Stimulated activated effector memory CD8-positive, alpha-beta T cell treated with anti-CD3 and anti-CD28 coated beads, Interleukin-12 subunit alpha, Interleukin-12 subunit beta, amount 100 ng/mL, for 72 hours (primary cell): ENCODE measurements at regions not wholly inside any gene's neighbourhood (a gene's known extent, or its start where the extent isn't known, plus 50 kb on each side); places are given as distances from the start of the nearest gene placed in this dataset.
"Not testable (repeated sequence)": the region's sequence is repeated elsewhere in the genome, so short reads cannot be mapped to it uniquely, and the experiment has no call there.

Source experiments
- ATAC-seq: fragments of 150-1000 bp; cut with Tn5 transposase; 2 replicates; pipeline ENCODE4 v1.10.0; 2021
- DNase-seq, 2 donors: peaks; one replicate each; pipeline ENCODE4 v3.0.0; 2021 to 2022; ENCODE audit warnings: low spot score in 2 of 2
- H3K27ac Mint-ChIP-seq: one replicate; pipeline ENCODE4 v1.8.0; 2022; ENCODE audit warnings: mild to moderate bottlenecking, mixed read lengths
- H3K36me3 Mint-ChIP-seq: one replicate; pipeline ENCODE4 v1.8.0; 2022; ENCODE audit warnings: mild to moderate bottlenecking, mixed read lengths
- H3K4me1 Mint-ChIP-seq: one replicate; pipeline ENCODE4 v1.8.0; 2022; ENCODE audit warnings: mixed read lengths
- H3K4me3 Mint-ChIP-seq: one replicate; pipeline ENCODE4 v1.8.0; 2022; ENCODE audit warnings: mild to moderate bottlenecking, mixed read lengths
- H3K9me3 Mint-ChIP-seq: one replicate; pipeline ENCODE4 v1.8.0; 2022; ENCODE audit warnings: mixed read lengths

- H3K36me3 Mint-ChIP-seq = no peaks in the 10 kb centered on the region
Measured at GRCh38 chr18:78241535-78242253, 737.9 kb upstream of the SALL3 start.

GRCh38 chr18:78242254-78242643, 737.4 kb upstream of the SALL3 start:
- ATAC-seq (no peak), DNase-seq (no peak)
- H3K36me3 Mint-ChIP-seq = no peaks in the 10 kb centered on the region
- H3K4me1 Mint-ChIP-seq = peaks cover 7% of the 10 kb centered on the region
- H3K9me3 Mint-ChIP-seq = peaks cover 9% of the 10 kb centered on the region
- H3K4me3 Mint-ChIP-seq = no peak overlapping the region
- no peak overlapping the region for H3K27ac Mint-ChIP-seq

More at GRCh38 chr18:78241535-78242253, 737.9 kb upstream of the SALL3 start:
- no peak overlapping the region for H3K4me3 Mint-ChIP-seq
- DNase-seq (no peak), ATAC-seq (peak; percentile 36)
- peaks cover 9% of the 10 kb centered on the region for H3K9me3 Mint-ChIP-seq
- H3K4me1 Mint-ChIP-seq = peaks cover 7% of the 10 kb centered on the region
- H3K27ac Mint-ChIP-seq = no peak overlapping the region

- DNase-seq (no peak), ATAC-seq (no peak)
- Mint-ChIP-seq H3K4me1 (peaks cover 7% of the 10 kb centered on the region), H3K27ac (no peak overlapping the region), H3K4me3 (no peak overlapping the region), H3K9me3 (peaks cover 9% of the 10 kb centered on the region), H3K36me3 (no peaks in the 10 kb centered on the region)
Measured at GRCh38 chr18:78242806-78243205, 736.8 kb upstream of the SALL3 start.

- DNase-seq (no peak), ATAC-seq (no peak)
- Mint-ChIP-seq H3K27ac (no peak overlapping the region), H3K4me1 (no peaks in the 10 kb centered on the region), H3K9me3 (no peaks in the 10 kb centered on the region), H3K4me3 (no peak overlapping the region), H3K36me3 (no peaks in the 10 kb centered on the region)
Measured at GRCh38 chr18:78244779-78245178, 734.8 kb upstream of the SALL3 start.

GRCh38 chr18:78245451-78245850, 734.2 kb upstream of the SALL3 start:
- ATAC-seq (no peak), DNase-seq (no peak)
- Mint-ChIP-seq H3K36me3 (no peaks in the 10 kb centered on the region), H3K9me3 (no peaks in the 10 kb centered on the region), H3K27ac (no peak overlapping the region), H3K4me1 (no peaks in the 10 kb centered on the region), H3K4me3 (no peak overlapping the region)

- DNase-seq (no peak), ATAC-seq (no peak)
- Mint-ChIP-seq H3K4me1 (no peaks in the 10 kb centered on the region), H3K27ac (no peak overlapping the region), H3K4me3 (no peak overlapping the region), H3K36me3 (no peaks in the 10 kb centered on the region), H3K9me3 (no peaks in the 10 kb centered on the region)
Measured at GRCh38 chr18:78246050-78246449, 733.6 kb upstream of the SALL3 start.

- ATAC-seq = no peak
- no peaks in the 10 kb centered on the region for H3K36me3 Mint-ChIP-seq
Measured at GRCh38 chr18:78246588-78246987, 733.0 kb upstream of the SALL3 start.

GRCh38 chr18:78247615-78248289, 731.9 kb upstream of the SALL3 start:
- no peaks in the 10 kb centered on the region for H3K36me3 Mint-ChIP-seq
- ATAC-seq (no peak), DNase-seq (no peak)
- no peak overlapping the region for H3K27ac Mint-ChIP-seq
- H3K4me1 Mint-ChIP-seq = no peaks in the 10 kb centered on the region
- H3K9me3 Mint-ChIP-seq = no peaks in the 10 kb centered on the region
- H3K4me3 Mint-ChIP-seq = no peak overlapping the region

More at GRCh38 chr18:78246588-78246987, 733.0 kb upstream of the SALL3 start:
- no peaks in the 10 kb centered on the region for H3K4me1 Mint-ChIP-seq
- DNase-seq = no peak
- H3K4me3 Mint-ChIP-seq = no peak overlapping the region
- no peaks in the 10 kb centered on the region for H3K9me3 Mint-ChIP-seq
- no peak overlapping the region for H3K27ac Mint-ChIP-seq

- H3K4me3 Mint-ChIP-seq = no peak overlapping the region
- no peak for DNase-seq
- no peaks in the 10 kb centered on the region for H3K4me1 Mint-ChIP-seq
- no peaks in the 10 kb centered on the region for H3K36me3 Mint-ChIP-seq
- no peak overlapping the region for H3K27ac Mint-ChIP-seq
- no peaks in the 10 kb centered on the region for H3K9me3 Mint-ChIP-seq
- no peak for ATAC-seq
Measured at GRCh38 chr18:78255013-78255412, 724.6 kb upstream of the SALL3 start.

- H3K36me3 Mint-ChIP-seq = no peaks in the 10 kb centered on the region
- no peak overlapping the region for H3K27ac Mint-ChIP-seq
- no peak overlapping the region for H3K4me3 Mint-ChIP-seq
- ATAC-seq (no peak), DNase-seq (no peak)
- H3K9me3 Mint-ChIP-seq = no peaks in the 10 kb centered on the region
- H3K4me1 Mint-ChIP-seq = no peaks in the 10 kb centered on the region
Measured at GRCh38 chr18:78268226-78268988, 711.2 kb upstream of the SALL3 start.

GRCh38 chr18:78271790-78272189, 707.8 kb upstream of the SALL3 start:
- no peaks in the 10 kb centered on the region for H3K36me3 Mint-ChIP-seq
- no peak overlapping the region for H3K27ac Mint-ChIP-seq
- ATAC-seq = no peak
- DNase-seq = no peak
- no peak overlapping the region for H3K4me3 Mint-ChIP-seq
- H3K4me1 Mint-ChIP-seq = no peaks in the 10 kb centered on the region
- H3K9me3 Mint-ChIP-seq = peaks cover 5% of the 10 kb centered on the region

GRCh38 chr18:78273876-78274275, 705.7 kb upstream of the SALL3 start:
- peaks cover 5% of the 10 kb centered on the region for H3K9me3 Mint-ChIP-seq
- H3K4me1 Mint-ChIP-seq = no peaks in the 10 kb centered on the region
- no peak overlapping the region for H3K4me3 Mint-ChIP-seq
- ATAC-seq (no peak), DNase-seq (no peak)
- no peaks in the 10 kb centered on the region for H3K36me3 Mint-ChIP-seq
- H3K27ac Mint-ChIP-seq = no peak overlapping the region

- not testable (repeated sequence) for H3K9me3 Mint-ChIP-seq, ATAC-seq, DNase-seq, H3K27ac Mint-ChIP-seq, H3K4me1 Mint-ChIP-seq, H3K36me3 Mint-ChIP-seq, H3K4me3 Mint-ChIP-seq
Measured at GRCh38 chr18:78283425-78283824, 696.2 kb upstream of the SALL3 start.

GRCh38 chr18:78292618-78293380, 686.8 kb upstream of the SALL3 start:
- Mint-ChIP-seq H3K36me3 (no peaks in the 10 kb centered on the region), H3K27ac (no peak overlapping the region), H3K4me1 (no peaks in the 10 kb centered on the region), H3K4me3 (no peak overlapping the region), H3K9me3 (peaks cover 7% of the 10 kb centered on the region)
- DNase-seq (no peak), ATAC-seq (no peak)

- ATAC-seq = no peak
- Mint-ChIP-seq H3K36me3 (no peaks in the 10 kb centered on the region), H3K4me3 (no peak overlapping the region)
Measured at GRCh38 chr18:78293540-78293939, 686.1 kb upstream of the SALL3 start.

More at GRCh38 chr18:78293540-78293939, 686.1 kb upstream of the SALL3 start:
- DNase-seq = no peak
- Mint-ChIP-seq H3K9me3 (peaks cover 7% of the 10 kb centered on the region), H3K4me1 (no peaks in the 10 kb centered on the region), H3K27ac (no peak overlapping the region)
